AG08395 (cell line): ENCODE measurements at regions not wholly inside any gene's neighbourhood (a gene's known extent, or its start where the extent isn't known, plus 50 kb on each side); places are given as distances from the start of the nearest gene placed in this dataset.
"Not testable (repeated sequence)": the region's sequence is repeated elsewhere in the genome, so short reads cannot be mapped to it uniquely, and the experiment has no call there.

Source experiments
- DNase-seq: peaks from one replicate; pipeline ENCODE4 v3.0.0; 2012; ENCODE audit warnings: mixed read lengths, low spot score

- DNase-seq: no peak
Observed at GRCh38 chr17:16870253-16871245, 101.4 kb downstream of the TNFRSF13B start.

- DNase-seq: not testable (repeated sequence)
Observed at GRCh38 chr17:16869531-16870252, 102.2 kb downstream of the TNFRSF13B start.

- DNase-seq: not testable (repeated sequence)
Observed at GRCh38 chr17:16868616-16869015, 103.3 kb downstream of the TNFRSF13B start.

- DNase-seq: not testable (repeated sequence)
Observed at GRCh38 chr17:16867545-16867944, 104.4 kb downstream of the TNFRSF13B start.

GRCh38 chr17:16866841-16867240, 105.1 kb downstream of the TNFRSF13B start:
- not testable (repeated sequence) for DNase-seq

GRCh38 chr17:16866436-16866835, 105.5 kb downstream of the TNFRSF13B start:
- no peak for DNase-seq

- DNase-seq: not testable (repeated sequence)
Observed at GRCh38 chr17:16865704-16866103, 106.2 kb downstream of the TNFRSF13B start.

- not testable (repeated sequence) for DNase-seq
Observed at GRCh38 chr17:16865077-16865613, 106.8 kb downstream of the TNFRSF13B start.

GRCh38 chr17:16864462-16865076, 107.3 kb downstream of the TNFRSF13B start:
- DNase-seq: not testable (repeated sequence)

- not testable (repeated sequence) for DNase-seq
Observed at GRCh38 chr17:16861152-16861551, 110.8 kb downstream of the TNFRSF13B start.

GRCh38 chr17:16860467-16860866, 111.5 kb downstream of the TNFRSF13B start:
- not testable (repeated sequence) for DNase-seq

GRCh38 chr17:16859515-16859914, 112.4 kb downstream of the TNFRSF13B start:
- not testable (repeated sequence) for DNase-seq

GRCh38 chr17:16857746-16858145, 114.2 kb downstream of the TNFRSF13B start:
- not testable (repeated sequence) for DNase-seq

- DNase-seq: not testable (repeated sequence)
Observed at GRCh38 chr17:16856846-16857245, 115.1 kb downstream of the TNFRSF13B start.

GRCh38 chr17:16856171-16856570, 115.7 kb downstream of the TNFRSF13B start:
- DNase-seq: not testable (repeated sequence)

GRCh38 chr17:16854636-16855035, 117.3 kb downstream of the TNFRSF13B start:
- DNase-seq: not testable (repeated sequence)

- DNase-seq: no peak
Observed at GRCh38 chr17:16853661-16854320, 118.1 kb downstream of the TNFRSF13B start.

GRCh38 chr17:16849861-16850260, 122.1 kb downstream of the TNFRSF13B start:
- not testable (repeated sequence) for DNase-seq

GRCh38 chr17:16848997-16849396, 122.9 kb downstream of the TNFRSF13B start:
- DNase-seq: not testable (repeated sequence)

- not testable (repeated sequence) for DNase-seq
Observed at GRCh38 chr17:16845098-16845497, 126.8 kb downstream of the TNFRSF13B start.

GRCh38 chr17:16844669-16845068, 127.2 kb downstream of the TNFRSF13B start:
- DNase-seq: not testable (repeated sequence)
